NB4 (cell line): ENCODE measurements at regions not wholly inside any gene's neighbourhood (a gene's known extent, or its start where the extent isn't known, plus 50 kb on each side); places are given as distances from the start of the nearest gene placed in this dataset.

Source experiments
- MYC ChIP-seq: IDR thresholded peaks from 2 replicates; pipeline ENCODE4 v1.6.1; 2011; ENCODE audit warnings: low read depth, low read length
- POLR2A ChIP-seq: IDR thresholded peaks from 2 replicates; pipeline ENCODE4 v1.6.1; 2011; ENCODE audit warnings: mild to moderate bottlenecking; ENCODE audit not compliant: insufficient read length; ENCODE audit errors: extremely low read depth
- TF ChIP-seq, protein P1 (sequence below): IDR thresholded peaks from one replicate; pipeline ENCODE4 v1.5.1; 2012; ENCODE audit warnings: low read depth, low read length
- TF ChIP-seq, protein P2 (sequence below): IDR thresholded peaks from 2 replicates; pipeline ENCODE4 v1.6.1; 2011; ENCODE audit warnings: low read depth, low read length

DNA sequence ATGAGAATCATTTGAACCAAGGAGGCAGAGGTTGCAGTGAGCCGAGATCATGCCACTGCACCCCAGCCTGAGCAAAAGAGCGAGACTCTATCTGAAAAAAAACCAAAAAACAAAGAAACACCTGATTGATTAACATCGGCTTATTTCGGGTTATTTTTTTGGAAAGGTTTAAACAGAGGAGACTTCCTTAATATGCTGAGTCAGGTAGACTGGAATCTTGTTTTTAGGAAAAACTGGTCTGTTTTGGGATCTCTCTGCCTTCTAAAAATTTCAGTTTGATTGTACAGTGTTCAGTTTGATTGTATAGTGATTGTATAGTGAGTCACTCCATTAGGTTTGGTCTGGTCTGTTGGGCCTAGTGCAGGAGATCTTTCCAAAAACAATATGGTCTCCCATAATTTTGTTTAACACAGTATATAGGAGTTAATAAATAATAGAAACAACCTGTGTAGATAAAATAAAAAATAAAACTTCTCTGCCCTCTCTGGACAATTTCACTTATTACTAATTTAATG, 196.3 kb upstream of the CHRM3 start:
- no peak for TF ChIP-seq POLR2A
- TF ChIP-seq, protein P1, sequence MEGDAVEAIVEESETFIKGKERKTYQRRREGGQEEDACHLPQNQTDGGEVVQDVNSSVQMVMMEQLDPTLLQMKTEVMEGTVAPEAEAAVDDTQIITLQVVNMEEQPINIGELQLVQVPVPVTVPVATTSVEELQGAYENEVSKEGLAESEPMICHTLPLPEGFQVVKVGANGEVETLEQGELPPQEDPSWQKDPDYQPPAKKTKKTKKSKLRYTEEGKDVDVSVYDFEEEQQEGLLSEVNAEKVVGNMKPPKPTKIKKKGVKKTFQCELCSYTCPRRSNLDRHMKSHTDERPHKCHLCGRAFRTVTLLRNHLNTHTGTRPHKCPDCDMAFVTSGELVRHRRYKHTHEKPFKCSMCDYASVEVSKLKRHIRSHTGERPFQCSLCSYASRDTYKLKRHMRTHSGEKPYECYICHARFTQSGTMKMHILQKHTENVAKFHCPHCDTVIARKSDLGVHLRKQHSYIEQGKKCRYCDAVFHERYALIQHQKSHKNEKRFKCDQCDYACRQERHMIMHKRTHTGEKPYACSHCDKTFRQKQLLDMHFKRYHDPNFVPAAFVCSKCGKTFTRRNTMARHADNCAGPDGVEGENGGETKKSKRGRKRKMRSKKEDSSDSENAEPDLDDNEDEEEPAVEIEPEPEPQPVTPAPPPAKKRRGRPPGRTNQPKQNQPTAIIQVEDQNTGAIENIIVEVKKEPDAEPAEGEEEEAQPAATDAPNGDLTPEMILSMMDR: no peak
- TF ChIP-seq, protein P2, sequence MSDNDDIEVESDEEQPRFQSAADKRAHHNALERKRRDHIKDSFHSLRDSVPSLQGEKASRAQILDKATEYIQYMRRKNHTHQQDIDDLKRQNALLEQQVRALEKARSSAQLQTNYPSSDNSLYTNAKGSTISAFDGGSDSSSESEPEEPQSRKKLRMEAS: no peak
- no peak for TF ChIP-seq MYC
